Right lobe of liver (tissue), 4 donors: ENCODE measurements at regions not wholly inside any gene's neighbourhood (a gene's known extent, or its start where the extent isn't known, plus 50 kb on each side); places are given as distances from the start of the nearest gene placed in this dataset.

ENCODE experiments used
- POLR2A ChIP-seq: fragments of 450-650 bp; IDR thresholded peaks from one replicate; pipeline ENCODE4 v1.6.1; 2017; ENCODE audit warnings: antibody characterized with exemption, mild to moderate bottlenecking
- TF ChIP-seq, protein P1 (sequence below), 4 donors: fragments of 200-600 bp in 3 of 4; fragments of 450-650 bp in 1 of 4; IDR thresholded peaks; one replicate each; pipeline versions ENCODE4 v1.5.1 to v1.8.0; 2016 to 2022; ENCODE audit warnings: antibody characterized with exemption in 4 of 4, mild to moderate bottlenecking in 2 of 4
- donor health status: DM: no; HTN: no; CAD: no.
- donor health status: DM: no; HTN: no; CAD: no.
- donor health status: DM: no; HTN: yes; CAD: no.

DNA sequence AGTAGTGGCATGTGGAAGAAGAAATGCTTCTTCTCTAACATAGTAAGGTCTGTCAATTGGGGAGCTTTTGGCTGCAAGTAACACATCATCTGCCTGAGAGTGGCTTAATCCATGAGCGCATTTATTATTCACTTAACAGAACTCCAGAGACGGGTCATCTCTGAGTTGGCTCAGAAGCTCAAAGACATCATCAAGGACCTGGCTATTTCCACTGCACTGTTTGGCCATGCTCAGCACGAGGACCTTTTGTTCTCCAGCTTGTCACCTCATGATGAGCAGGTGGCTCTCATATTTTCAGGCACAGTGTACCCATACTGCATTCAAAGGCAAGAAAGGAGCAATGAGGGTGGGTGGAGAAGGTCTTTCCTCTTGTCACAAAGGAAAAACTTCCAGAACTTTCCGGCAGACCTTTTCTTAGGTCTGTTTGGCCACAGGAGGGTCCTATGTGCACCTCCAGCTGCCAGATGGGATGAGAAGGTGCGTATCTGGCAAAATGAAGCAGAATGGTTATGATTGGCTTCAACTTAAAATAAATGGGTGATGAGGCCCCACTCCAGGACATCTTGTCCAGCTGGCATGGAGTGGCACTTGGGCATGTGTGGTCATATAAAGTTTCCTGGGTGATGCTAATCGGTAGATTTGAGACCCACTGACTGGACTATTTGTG is 55.6 kb upstream of the SHH start:
- no peak for TF ChIP-seq POLR2A
- TF ChIP-seq, protein P1, sequence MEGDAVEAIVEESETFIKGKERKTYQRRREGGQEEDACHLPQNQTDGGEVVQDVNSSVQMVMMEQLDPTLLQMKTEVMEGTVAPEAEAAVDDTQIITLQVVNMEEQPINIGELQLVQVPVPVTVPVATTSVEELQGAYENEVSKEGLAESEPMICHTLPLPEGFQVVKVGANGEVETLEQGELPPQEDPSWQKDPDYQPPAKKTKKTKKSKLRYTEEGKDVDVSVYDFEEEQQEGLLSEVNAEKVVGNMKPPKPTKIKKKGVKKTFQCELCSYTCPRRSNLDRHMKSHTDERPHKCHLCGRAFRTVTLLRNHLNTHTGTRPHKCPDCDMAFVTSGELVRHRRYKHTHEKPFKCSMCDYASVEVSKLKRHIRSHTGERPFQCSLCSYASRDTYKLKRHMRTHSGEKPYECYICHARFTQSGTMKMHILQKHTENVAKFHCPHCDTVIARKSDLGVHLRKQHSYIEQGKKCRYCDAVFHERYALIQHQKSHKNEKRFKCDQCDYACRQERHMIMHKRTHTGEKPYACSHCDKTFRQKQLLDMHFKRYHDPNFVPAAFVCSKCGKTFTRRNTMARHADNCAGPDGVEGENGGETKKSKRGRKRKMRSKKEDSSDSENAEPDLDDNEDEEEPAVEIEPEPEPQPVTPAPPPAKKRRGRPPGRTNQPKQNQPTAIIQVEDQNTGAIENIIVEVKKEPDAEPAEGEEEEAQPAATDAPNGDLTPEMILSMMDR (IDR thresholded peaks at IDR 0.05), result no peak
